HCT116 (cell line): ENCODE measurements at regions not wholly inside any gene's neighbourhood (a gene's known extent, or its start where the extent isn't known, plus 50 kb on each side); places are given as distances from the start of the nearest gene placed in this dataset.

Experiments used
- ATAC-seq: fragments of 200-7000 bp; cut with Tn5 transposase; 2 replicates; pipeline ENCODE4 v1.9.1; 2020; ENCODE audit warnings: mild to moderate bottlenecking, moderate library complexity
- BruUV-seq: library from RNA; stranded (reverse); fragments of 400-500 nt; replicated peaks from 2 replicates; lab custom pipeline; 2021; lab: Mats Ljungman, UMichigan
- CTCF ChIA-PET: fragments of 300-600 bp; sonication (Branson Sonifier 250); formaldehyde crosslinking; loops from one replicate; lab custom pipeline; 2021; ENCODE audit warnings: antibody characterized with exemption; lab: Charles Lee
- POLR2A ChIA-PET: fragments of 300-600, 350-600 bp; sonication (Branson Sonifier 250); formaldehyde crosslinking; loops from one replicate; lab custom pipeline; 2021; ENCODE audit warnings: antibody characterized with exemption; lab: Charles Lee
- RAD21 ChIA-PET, 2 experiments: fragments of 300-600 bp; sonication (Branson Sonifier 250); formaldehyde crosslinking; loops; one replicate each; lab custom pipeline; 2023; ENCODE audit warnings: low total read pairs in 2 of 2; ENCODE audit not compliant: uncharacterized antibody in 2 of 2, unreplicated experiment in 2 of 2, low non-redundant PET in 1 of 2; lab: Charles Lee
- DNase-seq: peaks from one replicate; pipeline ENCODE4 v3.0.0-alpha.2; 2010; ENCODE audit warnings: low read depth, low spot score
- H2AFZ ChIP-seq: fragments of 200-600 bp; shearing (Covaris generic), sonication (generic); 2 replicates; pipeline ENCODE4 v1.6.1; 2017; ENCODE audit warnings: low read depth, mixed run types, mixed read lengths, antibody characterized with exemption, low read length; ENCODE audit not compliant: poor library complexity, severe bottlenecking
- H3K27ac ChIP-seq: 2 replicates; pipeline ENCODE4 v1.5.1; 2012; ENCODE audit warnings: low read depth, low read length
- H3K27me3 ChIP-seq: fragments of 200-600 bp; sonication (generic); 2 replicates; pipeline ENCODE4 v1.6.1; 2016; ENCODE audit warnings: mixed run types, low read length, mixed read lengths; ENCODE audit not compliant: insufficient read depth
- H3K36me3 ChIP-seq, 2 experiments: fragments of 200-500 bp in 1 of 2; fragments of 200-600 bp in 1 of 2; sonication (Bioruptor generic) in 1 of 2; sonication (generic) in 1 of 2; 2 replicates each; pipeline versions ENCODE4 v1.5.1 to v1.6.1; 2014 to 2016; ENCODE audit warnings: low read length in 2 of 2, inconsistent platforms in 1 of 2, mixed read lengths in 1 of 2, mixed run types in 1 of 2; ENCODE audit not compliant: insufficient read depth in 2 of 2, control insufficient read depth in 1 of 2
- H3K4me1 ChIP-seq, 2 experiments: fragments of 200-600 bp in 1 of 2; sonication (generic) in 1 of 2; 2 replicates each; pipeline versions ENCODE4 v1.5.1 to v1.6.1; 2012 to 2017; ENCODE audit warnings: low read length in 2 of 2, inconsistent platforms in 1 of 2, mild to moderate bottlenecking in 1 of 2, mixed read lengths in 1 of 2, mixed run types in 1 of 2, moderate library complexity in 1 of 2; ENCODE audit not compliant: insufficient read depth in 2 of 2, control insufficient read depth in 1 of 2
- H3K4me2 ChIP-seq: fragments of 200-600 bp; sonication (generic); 2 replicates; pipeline ENCODE4 v1.6.1; 2017; ENCODE audit warnings: mixed run types, low read length, mixed read lengths
- H3K4me3 ChIP-seq, 2 experiments: fragments of 200-600 bp in 1 of 2; sonication (generic) in 1 of 2; replicated peaks in 1 of 2; 2 replicates each; pipeline ENCODE4 v1.5.1; 2011 to 2016; ENCODE audit warnings: low read length in 2 of 2, control low read depth in 1 of 2, low read depth in 1 of 2, mild to moderate bottlenecking in 1 of 2, mixed read lengths in 1 of 2, mixed run types in 1 of 2
- H3K79me2 ChIP-seq: fragments of 200-600 bp; sonication (generic); 2 replicates; pipeline ENCODE4 v1.6.1; 2017; ENCODE audit warnings: mild to moderate bottlenecking, mixed run types, low read length, moderate library complexity, mixed read lengths; ENCODE audit not compliant: insufficient read depth
- H3K9ac ChIP-seq: fragments of 200-600 bp; sonication (generic); 2 replicates; pipeline ENCODE4 v1.6.1; 2016; ENCODE audit warnings: low read length, mixed read lengths
- H3K9me2 ChIP-seq: fragments of 200-600 bp; sonication (generic), shearing (Covaris generic); 2 replicates; pipeline ENCODE4 v1.6.1; 2017; ENCODE audit warnings: mixed run types, mild to moderate bottlenecking, moderate library complexity; ENCODE audit not compliant: insufficient read depth
- H3K9me3 ChIP-seq, 2 experiments: fragments of 200-500 bp in 1 of 2; fragments of 200-600 bp in 1 of 2; sonication (Bioruptor generic) in 1 of 2; sonication (generic) in 1 of 2; 2 replicates each; pipeline ENCODE4 v1.6.1; 2014 to 2017; ENCODE audit warnings: low read length in 2 of 2, mixed read lengths in 2 of 2, inconsistent platforms in 1 of 2, low read depth in 1 of 2, mild to moderate bottlenecking in 1 of 2, mixed run types in 1 of 2, moderate library complexity in 1 of 2; ENCODE audit not compliant: control insufficient read depth in 1 of 2, insufficient read depth in 1 of 2
- H4K20me1 ChIP-seq: fragments of 200-600 bp; sonication (generic), shearing (Covaris generic); 2 replicates; pipeline ENCODE4 v1.6.1; 2017; ENCODE audit warnings: mixed run types, mild to moderate bottlenecking, moderate library complexity; ENCODE audit not compliant: insufficient read depth
- ATF3 ChIP-seq: IDR thresholded peaks from 2 replicates; pipeline ENCODE4 v1.6.1; 2012
- CBX3 ChIP-seq: IDR thresholded peaks from 2 replicates; pipeline ENCODE4 v1.6.1; 2012; ENCODE audit warnings: low read depth
- CEBPB ChIP-seq: IDR thresholded peaks from 2 replicates; pipeline ENCODE4 v1.6.1; 2012; ENCODE audit warnings: low read depth
- CTCF ChIP-seq, 3 experiments: fragments of 200-600 bp in 1 of 3; sonication (generic) in 1 of 3; IDR thresholded peaks in 2 of 3; conservative IDR thresholded peaks in 1 of 3; 2 replicates each; pipeline ENCODE4 v1.5.1; 2012 to 2017; ENCODE audit warnings: low read depth in 2 of 3, low read length in 2 of 3, antibody characterized with exemption in 1 of 3, borderline replicate concordance in 1 of 3, control low read depth in 1 of 3, mild to moderate bottlenecking in 1 of 3, mixed read lengths in 1 of 3, mixed run types in 1 of 3, moderate library complexity in 1 of 3; ENCODE audit not compliant: insufficient read depth in 1 of 3
- EGR1 ChIP-seq: IDR thresholded peaks from 2 replicates; pipeline ENCODE4 v1.6.1; 2012; ENCODE audit warnings: low read depth
- ELF1 ChIP-seq: IDR thresholded peaks from 2 replicates; pipeline ENCODE4 v1.6.1; 2012; ENCODE audit warnings: low read depth, borderline replicate concordance
- EZH2 ChIP-seq: fragments of 200-600 bp; sonication (generic); IDR thresholded peaks from 2 replicates; pipeline ENCODE4 v1.6.1; 2017; ENCODE audit warnings: antibody characterized with exemption, mixed run types
- EZH2phosphoT487 ChIP-seq: fragments of 200-600 bp; IDR thresholded peaks from 2 replicates; pipeline ENCODE4 v1.6.1; 2018; ENCODE audit warnings: antibody characterized with exemption, borderline replicate concordance
- FOSL1 ChIP-seq: IDR thresholded peaks from 2 replicates; pipeline ENCODE4 v1.6.1; 2012; ENCODE audit warnings: low read depth
- JUND ChIP-seq: IDR thresholded peaks from 2 replicates; pipeline ENCODE4 v1.6.1; 2012
- MAX ChIP-seq: IDR thresholded peaks from 2 replicates; pipeline ENCODE4 v1.6.1; 2012
- RAD21 ChIP-seq: IDR thresholded peaks from 2 replicates; pipeline ENCODE4 v1.6.1; 2012; ENCODE audit warnings: low read depth, mild to moderate bottlenecking
- SIN3A ChIP-seq: IDR thresholded peaks from 2 replicates; pipeline ENCODE4 v1.6.1; 2012; ENCODE audit warnings: low read depth
- SRF ChIP-seq: IDR thresholded peaks from 2 replicates; pipeline ENCODE4 v1.6.1; 2012; ENCODE audit warnings: low read depth
- YY1 ChIP-seq: IDR thresholded peaks from 2 replicates; pipeline ENCODE4 v1.6.1; 2011; ENCODE audit warnings: low read length, low read depth, moderate library complexity, mild to moderate bottlenecking; ENCODE audit not compliant: insufficient replicate concordance; ENCODE audit errors: extremely low read depth
- ZBTB33 ChIP-seq: IDR thresholded peaks from 2 replicates; pipeline ENCODE4 v1.6.1; 2011; ENCODE audit warnings: mild to moderate bottlenecking, low read length, moderate library complexity; ENCODE audit not compliant: insufficient replicate concordance; ENCODE audit errors: extremely low read depth
- ZNF274 ChIP-seq: fragments of 200-500 bp; sonication (Bioruptor generic); IDR thresholded peaks from 2 replicates; pipeline ENCODE4 v1.6.1; 2014; ENCODE audit warnings: mild to moderate bottlenecking, low read depth, low read length, inconsistent platforms
- intact Hi-C: fragments of 100-400 bp; cut with micrococcal nuclease; formaldehyde crosslinking; loops from 2 replicates; pipeline ENCODE4 v1.10.0; 2022

- Histone ChIP-seq H3K4me3 (no peak overlapping the region), H3K4me1 (no peaks in the 10 kb centered on the region), H3K79me2 (no peaks in the 10 kb centered on the region), H3K36me3 (no peaks in the 10 kb centered on the region), H3K27me3 (no peaks in the 10 kb centered on the region), H2AFZ (no peak overlapping the region), H4K20me1 (no peaks in the 10 kb centered on the region), H3K9ac (no peak overlapping the region), H3K9me2 (no peaks in the 10 kb centered on the region), H3K27ac (no peak overlapping the region), H3K9me3 (no peaks in the 10 kb centered on the region), H3K4me2 (no peak overlapping the region)
- RAD21 ChIA-PET = no interaction called here
- no peak for ATAC-seq
- POLR2A ChIA-PET = no interaction called here
- CTCF ChIA-PET = no interaction called here
- no peak for TF ChIP-seq EZH2
- TF ChIP-seq ZBTB33 = no peak
- no peak for TF ChIP-seq ZNF274
- TF ChIP-seq YY1 = no peak
- TF ChIP-seq RAD21 = no peak
- TF ChIP-seq ELF1 = no peak
- TF ChIP-seq FOSL1 = no peak
- TF ChIP-seq EZH2phosphoT487 = no peak
- TF ChIP-seq SIN3A = no peak
- no peak for TF ChIP-seq CTCF (IDR thresholded peaks at IDR 0.05 in 2 of 3, conservative IDR thresholded peaks at IDR 0.05 in 1 of 3; ENCODE audit: borderline replicate concordance in 1 of 3, insufficient read depth in 1 of 3, low read depth in 2 of 3, low read length in 2 of 3)
- no peak for TF ChIP-seq CBX3
- TF ChIP-seq ATF3 = no peak
- TF ChIP-seq MAX = no peak
- TF ChIP-seq CEBPB = no peak
- TF ChIP-seq EGR1 = no peak
- no peak for TF ChIP-seq SRF
- no peak for TF ChIP-seq JUND
- no TSS peak for BruUV-seq
- intact Hi-C loops = no loop called here
- DNase-seq = no peak
These were observed 65.8 kb downstream of the CHST2 start for GRCh38 chr3:143185401-143185800.
